DMS53 (cell line): ENCODE measurements at regions not wholly inside any gene's neighbourhood (a gene's known extent, or its start where the extent isn't known, plus 50 kb on each side); places are given as distances from the start of the nearest gene placed in this dataset.

Source experiments
- DNase-seq: peaks from one replicate; lab custom pipeline; 2025; lab: John Stamatoyannopoulos, UW

DNA sequence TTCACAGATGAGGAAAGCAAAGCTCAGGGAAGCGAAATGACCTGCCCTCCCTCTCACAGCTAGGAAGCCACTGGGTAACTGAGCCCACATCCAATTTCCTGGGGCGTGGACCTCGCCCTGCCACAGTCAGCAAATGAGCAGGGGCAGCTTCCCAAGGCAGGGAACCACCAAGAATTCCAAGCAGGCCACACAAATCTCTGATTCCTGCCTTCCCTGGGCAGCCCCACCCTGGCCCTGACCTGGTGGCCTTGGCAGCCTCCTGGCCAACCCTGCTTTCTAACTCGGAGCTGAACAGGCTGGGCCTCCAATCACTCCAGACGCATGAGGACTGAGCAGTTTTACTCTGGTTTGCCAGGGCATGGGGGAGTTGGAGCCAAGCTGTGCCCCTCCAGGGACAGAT is 203.7 kb upstream of the TLE3 start:
- no peak for DNase-seq

DNA sequence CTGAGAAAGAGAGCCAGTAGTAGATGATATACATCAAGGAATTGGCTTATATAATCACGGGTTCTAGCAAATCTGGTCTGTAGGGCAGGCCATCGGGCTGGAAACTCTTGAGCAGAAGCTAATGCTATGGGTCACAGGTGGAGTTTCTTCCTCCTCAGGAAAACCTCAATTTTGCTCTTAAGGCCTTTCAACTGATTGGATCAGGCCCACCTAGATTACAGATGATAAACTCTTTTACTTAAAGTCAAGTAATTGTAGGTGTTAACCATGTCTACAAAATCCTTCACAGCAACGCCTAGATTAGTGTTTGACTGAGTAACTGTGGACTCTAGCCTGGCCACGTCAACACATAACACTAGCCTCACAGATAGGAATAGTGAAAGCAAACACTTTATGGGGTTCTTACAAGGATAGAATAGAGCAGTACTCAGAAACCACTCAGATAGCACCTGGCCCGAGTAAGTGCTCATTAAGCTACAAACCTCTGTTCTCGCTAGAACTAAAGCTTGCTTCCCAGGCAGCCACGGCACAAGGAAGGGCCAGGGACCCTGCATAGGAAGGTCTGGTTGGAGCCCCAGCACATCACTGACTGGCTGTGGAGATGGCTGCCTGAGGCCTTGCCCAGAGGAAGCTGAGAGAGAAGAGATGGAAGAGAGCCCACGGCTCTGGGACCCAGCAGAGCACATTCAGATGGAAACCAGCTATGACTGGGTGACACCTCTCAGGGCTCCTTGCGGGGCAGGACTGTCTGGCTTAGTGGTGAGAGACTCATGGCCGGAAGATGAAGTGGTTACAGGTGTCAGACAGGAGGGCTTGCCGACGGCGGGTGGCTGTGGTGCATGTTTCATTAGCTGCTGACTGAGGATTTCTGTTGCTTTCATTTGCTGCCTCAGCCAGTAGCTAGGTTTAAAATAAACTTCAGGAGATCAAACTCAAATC is 202.5 kb upstream of the TLE3 start:
- DNase-seq, result peak; percentile 86

DNA sequence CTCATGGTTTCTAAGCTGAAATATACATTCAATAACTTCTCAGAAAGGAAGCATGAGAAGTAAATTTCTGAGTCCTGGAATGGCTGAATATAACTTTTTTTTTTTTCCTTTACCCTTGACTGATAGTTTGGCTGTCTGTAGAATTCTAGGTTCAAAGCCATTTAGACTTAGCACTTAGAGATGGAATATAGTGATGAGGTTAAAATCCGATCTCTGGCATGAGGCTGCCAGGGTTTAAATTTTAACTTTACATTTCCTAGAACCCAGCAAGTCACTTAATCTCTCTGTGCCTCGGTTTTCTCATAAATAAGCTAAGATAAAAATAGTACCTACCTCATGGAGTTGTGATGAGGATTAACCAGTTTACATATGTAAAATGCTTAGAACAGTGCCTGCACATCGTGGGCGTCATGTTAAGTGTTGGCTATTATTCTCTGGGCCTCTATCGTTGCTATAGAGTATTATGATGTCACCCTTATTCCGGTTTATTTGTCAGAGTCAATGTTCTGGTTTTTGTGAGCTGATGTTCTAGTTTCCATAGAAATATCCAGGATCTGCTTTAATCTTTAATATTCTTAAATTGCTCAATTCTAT is 199.8 kb upstream of the TLE3 start:
- peak; percentile 27 for DNase-seq

DNA sequence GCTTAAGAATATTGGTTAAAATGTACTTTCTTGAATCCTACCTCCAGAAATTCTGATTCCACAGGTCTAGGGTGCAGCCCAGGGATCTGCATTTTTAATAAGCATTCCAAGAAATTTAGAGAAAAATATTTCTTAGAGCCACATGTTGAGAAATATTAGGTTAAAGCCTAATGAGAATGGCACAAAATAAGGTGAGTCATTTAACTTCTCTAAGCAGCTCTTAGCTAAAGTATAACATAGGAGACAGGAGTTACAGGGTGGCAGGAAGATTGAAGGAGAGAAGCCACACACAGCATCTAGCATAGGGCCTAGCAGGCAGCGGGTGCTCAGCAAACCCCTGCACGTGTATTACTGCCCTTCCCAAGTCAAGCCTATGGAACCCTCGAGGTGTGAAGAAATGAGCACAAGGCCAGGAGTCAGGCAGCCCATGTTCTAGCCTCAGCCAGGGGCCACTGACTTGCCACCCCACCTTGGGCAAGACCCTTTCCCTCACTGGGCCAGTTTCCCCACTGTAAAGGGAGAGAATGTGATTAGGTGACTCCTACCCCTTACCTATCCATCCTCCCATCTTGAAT is 197.1 kb upstream of the TLE3 start:
- DNase-seq, result no peak

DNA sequence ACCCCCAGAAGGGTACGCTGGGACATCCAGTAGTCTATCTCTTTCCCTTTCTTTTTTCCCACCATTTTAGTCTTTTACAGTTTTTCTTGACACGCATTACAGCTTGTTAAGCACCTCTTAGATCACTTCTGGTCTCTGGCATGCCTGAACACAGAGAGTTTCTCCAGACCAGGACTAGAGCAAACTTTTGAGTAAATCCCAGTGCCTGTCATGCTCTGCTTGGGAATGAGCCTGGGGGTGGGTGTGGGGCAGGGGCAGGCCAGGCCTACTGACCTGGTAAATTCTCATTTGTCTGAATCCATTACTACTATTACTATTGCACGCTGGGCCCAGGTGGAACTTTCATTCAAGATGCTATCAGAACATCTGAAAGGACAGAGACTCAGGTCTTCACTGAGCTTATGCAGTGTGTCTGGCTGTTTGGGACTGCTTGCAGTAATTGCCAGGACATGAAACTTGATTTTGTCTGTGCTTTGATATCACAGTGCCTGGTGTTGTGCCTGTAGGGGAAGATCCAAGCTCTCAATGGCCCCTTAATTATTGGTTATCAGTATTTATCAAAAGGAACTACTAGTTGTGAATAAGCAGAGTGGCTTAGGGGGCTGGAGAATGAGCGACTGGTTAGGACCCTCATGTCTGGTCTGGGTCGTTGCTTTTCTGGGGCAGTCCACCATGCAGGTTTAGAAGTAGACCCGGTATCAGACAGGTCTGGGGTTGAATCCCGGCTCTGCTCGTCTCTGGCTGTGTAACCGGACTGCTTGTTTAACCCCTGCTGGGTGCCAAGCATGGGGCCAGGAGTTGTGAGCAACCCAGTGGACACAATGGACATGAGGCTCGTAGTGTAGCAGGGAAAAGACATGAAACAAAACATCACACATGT is 196.1 kb upstream of the TLE3 start:
- DNase-seq, result no peak

DNA sequence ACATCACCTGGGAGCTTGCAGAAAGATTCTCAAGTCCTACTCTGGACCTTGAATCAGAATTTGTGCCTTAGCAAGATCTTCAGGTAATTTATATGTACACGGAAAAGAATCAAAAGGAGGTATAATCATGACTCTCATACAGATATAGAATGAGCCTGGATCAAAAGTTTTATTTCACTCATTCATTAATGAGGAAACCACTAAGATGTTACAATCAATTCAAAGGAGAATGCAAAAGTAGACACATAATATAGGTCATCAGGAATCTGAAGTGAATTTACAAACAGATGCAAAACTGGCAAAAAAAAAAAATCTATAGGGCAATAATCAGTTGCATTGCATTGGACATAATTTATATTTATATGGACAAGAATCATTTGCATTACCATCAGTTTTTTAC is 195.4 kb upstream of the TLE3 start:
- DNase-seq, result no peak

DNA sequence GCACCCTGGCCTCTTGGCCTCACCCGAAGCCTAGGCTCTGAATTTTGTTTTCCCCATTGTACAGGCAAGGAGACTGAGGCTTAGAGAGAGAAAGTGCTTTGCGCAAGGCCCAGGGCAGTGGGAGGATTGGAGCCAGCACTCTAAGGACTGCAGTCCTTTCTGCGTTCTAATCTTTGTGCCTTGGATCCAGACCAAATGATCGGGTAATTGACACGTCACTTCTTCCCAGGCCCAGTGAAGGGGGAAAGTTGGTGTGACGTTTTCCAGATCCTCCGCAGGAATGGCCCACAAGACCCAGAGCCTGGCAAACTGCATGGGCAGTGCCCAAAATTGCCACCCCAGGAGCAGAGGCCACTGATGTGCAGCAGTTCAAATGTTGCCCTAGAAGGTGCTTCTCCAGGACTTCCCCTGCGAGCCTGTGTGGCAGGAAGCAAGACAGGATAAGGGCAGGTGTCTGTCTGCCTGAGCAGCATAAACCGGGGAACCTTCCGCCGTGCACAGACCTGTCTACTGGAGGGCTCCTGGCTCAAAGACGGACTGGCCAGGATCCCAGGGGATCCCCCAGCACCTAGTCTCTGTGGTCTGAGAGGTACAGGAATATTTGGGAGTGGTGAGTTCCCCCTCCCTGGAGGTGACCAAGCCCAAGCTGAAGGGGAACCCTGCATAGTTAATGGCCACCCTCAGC is 194.5 kb upstream of the TLE3 start:
- DNase-seq, result no peak

DNA sequence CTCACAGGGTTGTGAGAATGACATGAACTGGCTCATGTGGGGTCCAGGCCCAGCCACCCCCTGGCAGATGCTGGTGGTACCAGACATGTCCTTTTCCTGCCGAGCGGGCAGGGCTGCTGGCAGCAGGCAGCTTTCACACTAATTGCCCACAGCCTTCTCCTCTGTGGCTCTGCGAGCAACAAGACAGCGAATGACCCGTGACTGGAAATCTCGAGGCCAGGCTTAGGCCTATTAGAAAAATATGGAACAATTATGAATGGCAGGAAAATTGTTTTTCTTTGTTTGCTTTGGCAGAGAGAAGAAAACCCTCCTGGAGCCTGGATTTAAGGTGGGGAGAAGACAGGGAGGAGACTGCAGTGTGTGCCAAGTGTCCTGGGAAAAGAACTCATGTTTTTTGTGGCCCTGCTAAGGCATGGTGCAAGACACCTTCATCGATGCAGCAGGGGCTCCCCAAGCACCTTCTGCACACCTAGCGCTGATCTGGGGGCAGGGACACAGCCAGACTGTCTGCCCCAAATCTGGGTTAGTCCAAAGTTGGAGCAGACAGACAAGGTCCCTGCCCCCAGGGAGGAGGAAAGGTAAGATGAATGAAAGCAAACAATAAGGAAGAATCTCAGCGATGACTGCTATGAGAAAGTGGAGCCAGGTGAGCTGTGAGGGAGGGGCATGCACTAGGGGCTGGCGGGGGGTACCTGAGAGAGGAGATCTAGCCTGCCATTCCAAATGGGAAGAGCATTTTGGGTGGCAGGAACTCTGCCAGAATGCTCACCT is 193.8 kb upstream of the TLE3 start:
- DNase-seq, result no peak

DNA sequence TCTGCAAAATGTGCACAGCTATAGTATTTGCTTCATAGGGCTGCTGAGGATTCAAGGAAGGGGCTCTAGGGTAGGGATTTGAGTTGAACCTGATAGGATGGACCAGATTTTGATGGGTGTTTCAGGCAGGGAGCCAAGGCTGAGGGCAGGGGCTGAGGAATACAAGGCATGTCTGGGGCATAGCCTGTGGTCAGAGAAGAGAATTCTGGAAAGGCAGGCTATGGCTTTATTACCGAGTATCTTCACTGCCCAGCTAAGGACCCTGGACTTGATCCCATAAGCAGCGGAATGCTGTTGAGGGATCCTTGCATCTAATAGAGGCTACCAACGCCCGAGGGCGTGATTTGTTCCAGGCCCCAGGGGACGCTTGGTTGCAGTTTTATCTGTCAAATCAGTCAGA is 193.0 kb upstream of the TLE3 start:
- no peak for DNase-seq

DNA sequence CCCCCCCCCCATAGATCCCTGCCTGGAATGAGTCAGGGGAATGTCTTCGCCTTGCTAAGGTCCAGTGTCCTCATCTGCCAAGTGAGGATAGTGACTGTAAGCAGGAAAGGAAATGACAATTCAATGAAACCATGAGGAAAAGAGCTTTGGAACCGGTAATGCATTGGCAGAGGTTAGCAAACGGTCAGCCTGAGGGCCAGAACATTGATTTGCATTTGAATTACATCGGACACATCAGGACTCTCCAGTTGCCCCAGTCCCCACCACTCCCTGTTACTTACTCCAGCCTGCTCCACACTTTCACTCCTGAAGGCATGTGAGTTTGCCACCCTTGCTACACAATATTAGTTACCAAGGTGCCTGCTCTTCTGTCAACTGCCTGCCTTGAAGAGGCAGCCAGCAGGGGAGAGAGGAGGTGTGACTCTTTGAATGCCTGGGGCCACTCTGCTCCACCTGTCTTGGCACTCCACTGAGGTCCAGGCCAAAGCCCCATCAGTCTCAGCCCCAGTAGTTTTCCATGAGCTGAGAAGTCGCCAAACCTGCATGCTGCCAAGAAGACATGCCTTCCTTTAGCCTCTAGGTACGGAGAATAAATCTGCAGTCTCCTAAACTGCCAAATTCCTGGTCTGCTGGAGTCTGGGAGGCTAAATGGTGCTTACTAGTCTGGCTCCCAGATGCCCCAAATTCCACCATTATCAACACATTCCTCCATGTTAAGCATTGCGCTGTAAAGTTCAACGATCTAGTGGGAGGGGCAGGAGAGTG is 191.7 kb upstream of the TLE3 start:
- DNase-seq, result no peak

DNA sequence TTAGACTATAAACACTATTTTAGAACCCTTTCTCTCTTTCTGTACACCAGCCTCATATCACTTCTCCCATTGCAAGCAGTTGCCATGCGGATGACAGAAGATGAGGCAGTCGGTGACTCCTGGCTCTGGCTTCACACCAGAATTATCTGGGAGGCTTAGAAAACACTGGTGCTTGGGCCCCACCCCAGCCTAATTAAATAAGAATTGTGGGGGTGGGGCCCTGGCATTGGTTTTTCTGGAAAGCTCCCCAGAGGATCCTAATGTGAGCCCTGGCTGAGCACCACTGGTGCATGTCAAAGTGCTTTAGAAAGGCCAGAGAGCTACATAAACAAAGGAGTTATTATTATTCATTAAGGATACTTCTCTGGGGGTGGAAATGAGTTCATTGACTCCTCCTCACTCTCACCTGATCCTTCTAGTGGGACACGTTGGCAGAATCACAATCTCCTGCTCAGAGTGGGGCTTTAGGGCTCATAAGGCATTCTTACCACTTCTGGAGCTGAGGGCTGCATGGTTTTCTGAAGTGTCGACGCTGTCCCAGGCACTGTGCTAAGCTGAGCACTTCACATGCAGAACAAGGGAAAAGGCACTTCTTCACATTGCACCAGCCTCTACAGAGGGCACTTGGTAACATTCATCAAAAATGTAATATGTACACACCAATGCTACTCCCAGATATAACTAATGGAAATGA is 188.5 kb upstream of the TLE3 start:
- DNase-seq, result no peak

DNA sequence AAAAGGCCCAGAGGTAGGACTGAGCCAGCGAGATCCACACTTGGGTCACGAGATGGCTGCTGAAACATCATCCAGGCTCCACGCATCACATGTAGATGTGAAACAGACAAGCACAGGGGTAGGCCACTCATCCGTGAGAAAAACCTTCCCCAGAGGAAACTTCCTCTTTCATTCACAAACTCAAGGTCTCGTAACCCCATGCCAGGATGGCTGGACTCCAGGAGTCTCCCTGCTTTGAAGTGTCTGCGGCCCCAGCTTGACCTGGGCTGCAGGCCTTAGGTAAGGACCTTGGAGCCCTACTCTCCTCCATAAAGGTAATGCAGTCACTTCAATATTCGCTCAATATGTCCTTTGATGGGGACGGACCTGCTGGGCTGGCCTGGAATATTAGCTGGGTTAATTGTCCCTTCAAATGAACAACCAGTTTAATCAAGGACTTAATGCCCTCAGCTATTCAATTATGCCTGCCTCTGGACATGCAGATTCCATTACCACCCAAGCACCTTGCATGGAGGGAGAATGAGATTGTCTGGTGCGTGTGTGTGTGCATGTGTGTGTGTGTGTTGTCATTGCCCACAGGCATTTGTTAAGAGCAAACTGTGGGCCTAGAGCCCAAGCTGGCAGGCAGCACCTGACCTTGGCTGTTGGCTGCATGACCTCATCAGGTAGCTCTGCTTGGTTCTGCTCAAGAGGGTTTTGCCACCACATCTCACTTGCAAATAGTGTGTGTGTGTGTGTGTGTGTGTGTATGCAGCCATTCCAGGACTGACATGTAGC is 186.9 kb upstream of the TLE3 start:
- peak; percentile 81 for DNase-seq

DNA sequence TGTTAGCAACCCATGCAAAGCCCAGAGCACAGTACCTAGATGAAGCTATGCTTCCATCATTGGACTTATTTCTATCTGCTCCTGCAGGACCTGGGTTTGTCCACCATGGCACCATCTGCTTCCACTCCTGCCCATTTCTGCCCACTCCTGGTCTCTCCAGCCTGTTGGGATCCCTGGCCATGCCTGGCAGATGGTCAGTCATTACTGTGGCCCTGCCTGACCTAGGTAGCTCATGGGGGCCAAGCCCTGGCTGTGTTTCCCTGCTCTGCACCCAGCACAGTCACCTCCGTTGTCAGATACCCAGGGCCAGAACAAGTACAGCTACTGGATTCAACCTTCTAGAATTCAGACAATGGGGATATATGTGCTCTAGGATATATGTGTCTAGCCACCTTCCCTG is 185.8 kb upstream of the TLE3 start:
- DNase-seq, result no peak

DNA sequence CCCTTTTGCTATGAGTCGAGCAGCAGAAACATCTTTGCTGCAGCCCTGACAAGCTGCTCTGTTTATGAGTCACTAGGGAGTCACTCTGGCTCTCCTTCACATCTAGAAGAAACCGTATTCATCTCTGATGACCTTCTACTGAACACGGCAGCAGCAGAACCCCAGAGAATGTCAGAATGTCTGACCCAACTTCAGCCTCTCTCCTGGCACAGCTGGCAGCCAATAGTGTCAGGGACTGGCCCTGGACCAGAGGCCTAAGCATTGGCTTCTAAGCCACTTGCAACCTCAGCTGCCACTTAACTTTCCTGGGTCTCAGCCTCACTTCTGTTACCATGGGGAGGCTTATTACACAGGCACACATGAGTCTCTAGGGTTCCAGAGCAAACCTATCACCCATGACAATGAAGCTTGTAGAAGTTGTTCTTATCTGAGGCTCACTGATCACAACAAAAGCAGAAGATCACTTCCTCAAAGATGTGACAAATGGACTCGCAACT is 184.1 kb upstream of the TLE3 start:
- no peak for DNase-seq

DNA sequence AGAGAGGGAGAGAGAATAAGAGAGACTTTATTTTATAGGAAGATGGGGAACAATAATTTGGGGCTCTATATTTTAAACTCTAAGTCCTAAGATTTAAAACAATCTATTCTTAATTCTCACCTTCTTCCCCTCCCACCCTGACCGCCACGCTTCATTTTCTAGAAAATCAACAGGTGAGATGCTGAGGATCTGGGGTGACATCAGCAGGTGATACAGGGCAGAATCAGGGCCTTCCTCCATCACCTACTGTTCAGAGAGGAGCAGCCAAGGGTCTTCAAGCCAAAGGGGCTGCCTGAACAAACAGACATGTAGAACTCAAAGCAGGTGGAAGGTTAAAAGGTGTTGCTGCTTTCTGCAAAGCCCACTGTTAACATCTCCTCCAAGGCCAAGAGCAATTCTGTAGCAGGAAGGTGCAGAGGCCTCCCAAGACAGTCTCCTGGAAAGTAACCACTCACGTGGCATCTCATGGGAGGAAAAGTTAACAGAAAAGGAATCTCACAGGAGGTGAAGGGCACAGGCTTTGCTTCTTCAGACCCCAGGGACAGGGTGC is 183.6 kb upstream of the TLE3 start:
- no peak for DNase-seq

DNA sequence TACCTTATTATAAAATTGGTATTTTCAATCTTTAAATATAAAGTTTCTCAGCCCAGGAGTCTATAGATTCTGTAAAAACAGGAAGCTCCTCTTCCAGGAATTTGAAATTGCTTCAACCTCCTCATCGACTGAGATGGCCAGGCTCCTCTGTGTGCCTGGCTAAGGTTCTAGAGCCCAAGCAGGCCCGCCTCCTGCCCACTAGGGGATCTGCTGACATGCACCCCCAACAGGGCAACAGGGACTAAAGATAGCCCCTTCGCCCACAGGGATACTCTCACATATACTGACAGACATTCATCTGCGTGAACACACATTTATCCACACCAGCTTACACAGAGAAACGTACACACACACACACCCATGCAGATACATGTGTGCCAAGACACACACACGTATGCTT is 183.1 kb upstream of the TLE3 start:
- no peak for DNase-seq

DNA sequence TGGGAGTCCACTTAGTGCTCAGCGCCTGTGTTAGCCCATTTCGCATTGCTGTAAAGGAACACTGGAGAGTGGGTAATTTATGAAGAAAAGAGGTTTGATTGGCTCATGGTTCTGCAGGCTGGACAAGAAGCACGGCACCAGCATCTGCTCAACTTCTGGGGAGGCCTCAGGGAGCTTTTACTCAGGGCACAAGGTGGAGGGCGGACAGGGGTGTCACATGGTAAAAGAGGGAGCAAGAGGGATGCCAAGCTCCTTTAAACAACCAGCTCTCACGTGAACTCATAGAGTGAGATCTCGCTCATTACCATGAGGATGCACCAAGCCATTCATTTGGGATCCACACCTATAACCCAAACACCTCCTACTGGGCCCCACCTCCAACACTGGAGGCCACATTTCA is 181.4 kb upstream of the TLE3 start:
- no peak for DNase-seq

DNA sequence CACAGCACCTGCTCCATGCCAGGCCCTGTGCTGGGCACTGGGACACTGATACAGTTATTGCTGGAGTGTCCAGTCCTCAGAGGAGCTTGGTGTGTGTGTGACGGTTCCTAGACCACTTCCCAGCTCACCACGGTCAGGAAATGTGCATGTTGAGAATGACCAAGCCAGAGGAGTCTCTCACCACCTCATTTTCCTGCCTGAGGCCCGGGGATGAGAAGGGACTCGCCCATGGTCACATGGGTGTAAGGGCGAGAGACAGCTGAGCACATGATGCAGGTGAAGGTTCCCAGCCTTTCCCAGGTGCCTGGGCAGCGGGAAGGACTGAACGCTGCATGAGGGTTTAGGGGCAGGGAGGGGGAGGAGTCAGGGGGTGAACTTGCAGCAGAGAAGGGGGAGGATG is 180.9 kb upstream of the TLE3 start:
- no peak for DNase-seq
